ENCODE measurements at regions not wholly inside any gene's neighbourhood (a gene's known extent, or its start where the extent isn't known, plus 50 kb on each side); places are given as distances from the start of the nearest gene placed in this dataset.

DNA sequence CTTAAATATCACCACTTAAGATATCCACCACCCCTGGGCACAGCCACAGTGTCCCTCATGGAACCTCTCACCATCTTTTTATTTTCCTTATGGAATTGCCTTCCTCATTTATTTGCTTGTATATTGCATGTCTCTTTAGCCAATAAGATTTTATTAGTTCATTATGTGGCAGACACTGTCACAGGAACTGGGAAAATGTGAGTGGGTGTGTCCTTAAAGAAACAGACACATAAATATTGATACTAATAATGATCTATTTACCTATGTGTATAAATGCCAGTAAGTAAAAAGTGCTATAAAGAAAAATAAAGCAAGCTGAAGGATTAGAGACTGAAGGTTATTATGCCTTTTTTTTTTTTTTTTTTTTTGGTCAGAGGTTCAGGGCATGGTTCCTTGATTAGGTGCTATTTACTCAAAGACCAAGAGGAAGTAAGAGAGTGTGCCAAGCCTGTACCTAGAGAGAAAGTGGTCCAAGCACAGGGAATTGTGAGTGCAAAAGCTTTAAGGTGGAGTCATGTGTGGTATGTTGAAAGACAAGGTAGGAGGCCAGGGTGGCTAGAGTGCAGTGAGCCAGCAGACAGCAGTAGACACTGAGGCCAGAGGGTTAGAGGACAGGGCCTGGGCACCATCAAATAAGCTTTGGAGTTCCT, 589.0 kb downstream of the USP25 start:
- TF ChIP-seq, protein P1, sequence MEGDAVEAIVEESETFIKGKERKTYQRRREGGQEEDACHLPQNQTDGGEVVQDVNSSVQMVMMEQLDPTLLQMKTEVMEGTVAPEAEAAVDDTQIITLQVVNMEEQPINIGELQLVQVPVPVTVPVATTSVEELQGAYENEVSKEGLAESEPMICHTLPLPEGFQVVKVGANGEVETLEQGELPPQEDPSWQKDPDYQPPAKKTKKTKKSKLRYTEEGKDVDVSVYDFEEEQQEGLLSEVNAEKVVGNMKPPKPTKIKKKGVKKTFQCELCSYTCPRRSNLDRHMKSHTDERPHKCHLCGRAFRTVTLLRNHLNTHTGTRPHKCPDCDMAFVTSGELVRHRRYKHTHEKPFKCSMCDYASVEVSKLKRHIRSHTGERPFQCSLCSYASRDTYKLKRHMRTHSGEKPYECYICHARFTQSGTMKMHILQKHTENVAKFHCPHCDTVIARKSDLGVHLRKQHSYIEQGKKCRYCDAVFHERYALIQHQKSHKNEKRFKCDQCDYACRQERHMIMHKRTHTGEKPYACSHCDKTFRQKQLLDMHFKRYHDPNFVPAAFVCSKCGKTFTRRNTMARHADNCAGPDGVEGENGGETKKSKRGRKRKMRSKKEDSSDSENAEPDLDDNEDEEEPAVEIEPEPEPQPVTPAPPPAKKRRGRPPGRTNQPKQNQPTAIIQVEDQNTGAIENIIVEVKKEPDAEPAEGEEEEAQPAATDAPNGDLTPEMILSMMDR (IDR thresholded peaks at IDR 0.05; ENCODE audit: low read depth, low read length), result no peak
- Histone ChIP-seq H3K27ac (no peak overlapping the region), H3K36me3 (no peaks in the 10 kb centered on the region), H3K9me3 (ENCODE audit: low read depth) (no peaks in the 10 kb centered on the region), H3K4me3 (no peak overlapping the region), H3K27me3 (no peaks in the 10 kb centered on the region), H3K4me1 (ENCODE audit: low read depth) (no peaks in the 10 kb centered on the region)
- no peak for DNase-seq (ENCODE audit: low read depth in 1 of 2, low spot score in 1 of 2)

- DNase-seq (ENCODE audit: low read depth in 1 of 2, low spot score in 1 of 2), result no peak
- Histone ChIP-seq H3K9me3 (ENCODE audit: low read depth) (no peaks in the 10 kb centered on the region), H3K4me3 (no peak overlapping the region), H3K27me3 (no peaks in the 10 kb centered on the region), H3K4me1 (ENCODE audit: low read depth) (no peaks in the 10 kb centered on the region), H3K36me3 (no peaks in the 10 kb centered on the region), H3K27ac (no peak overlapping the region)
- TF ChIP-seq, protein P1 (IDR thresholded peaks at IDR 0.05; ENCODE audit: low read depth, low read length), result no peak
Measured at GRCh38 chr21:16320110-16320509, 590.3 kb downstream of the USP25 start.

DNA sequence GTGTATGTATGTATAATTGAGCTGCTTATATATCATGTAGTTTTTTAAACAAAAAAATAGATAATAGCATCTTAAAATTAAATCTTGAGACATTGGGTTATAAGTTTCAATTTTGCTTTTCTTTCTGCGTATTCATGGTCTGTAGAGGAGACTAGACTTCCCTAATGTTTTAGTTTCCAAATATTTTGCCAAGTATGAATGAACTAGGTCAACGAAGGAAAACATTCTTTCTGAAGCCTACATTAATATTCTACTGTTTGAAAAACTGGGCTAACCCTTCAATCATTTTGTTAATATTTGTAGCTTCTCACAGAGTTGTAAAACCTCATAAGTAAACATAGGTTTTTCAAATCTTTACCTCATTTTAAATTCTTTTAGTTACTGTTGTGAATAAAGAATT, 592.7 kb downstream of the USP25 start:
- TF ChIP-seq, protein P1 (IDR thresholded peaks at IDR 0.05; ENCODE audit: low read depth, low read length), result no peak
- Histone ChIP-seq H3K4me3 (no peak overlapping the region), H3K9me3 (ENCODE audit: low read depth) (no peaks in the 10 kb centered on the region), H3K27ac (no peak overlapping the region), H3K27me3 (no peaks in the 10 kb centered on the region), H3K36me3 (no peaks in the 10 kb centered on the region), H3K4me1 (ENCODE audit: low read depth) (no peaks in the 10 kb centered on the region)
- DNase-seq (ENCODE audit: low read depth in 1 of 2, low spot score in 1 of 2), result no peak

GRCh38 chr21:16323596-16323995, 593.8 kb downstream of the USP25 start:
- Histone ChIP-seq H3K9me3 (ENCODE audit: low read depth) (no peaks in the 10 kb centered on the region), H3K36me3 (no peaks in the 10 kb centered on the region), H3K4me1 (ENCODE audit: low read depth) (peaks cover 6% of the 10 kb centered on the region), H3K4me3 (no peak overlapping the region), H3K27me3 (no peaks in the 10 kb centered on the region), H3K27ac (no peak overlapping the region)
- DNase-seq (ENCODE audit: low read depth in 1 of 2, low spot score in 1 of 2), result no peak
- TF ChIP-seq, protein P1 (IDR thresholded peaks at IDR 0.05; ENCODE audit: low read depth, low read length), result no peak

- Histone ChIP-seq H3K36me3 (no peaks in the 10 kb centered on the region), H3K4me1 (ENCODE audit: low read depth) (peaks cover 8% of the 10 kb centered on the region), H3K27ac (no peak overlapping the region), H3K4me3 (no peak overlapping the region), H3K27me3 (no peaks in the 10 kb centered on the region), H3K9me3 (ENCODE audit: low read depth) (no peaks in the 10 kb centered on the region)
- TF ChIP-seq, protein P1 (IDR thresholded peaks at IDR 0.05; ENCODE audit: low read depth, low read length), result no peak
- no peak for DNase-seq (ENCODE audit: low read depth in 1 of 2, low spot score in 1 of 2)
Measured at GRCh38 chr21:16324630-16325029, 594.8 kb downstream of the USP25 start.
